Endothelial cell of umbilical vein (primary cell): ENCODE measurements at regions not wholly inside any gene's neighbourhood (a gene's known extent, or its start where the extent isn't known, plus 50 kb on each side); places are given as distances from the start of the nearest gene placed in this dataset.

Source experiments
- BruUV-seq: library from RNA; stranded (reverse); fragments of 400-500 nt; replicated peaks from 2 replicates; lab custom pipeline; 2021; lab: Mats Ljungman, UMichigan
- CTCF ChIA-PET: fragments of 300-600, 350-600 bp; sonication (Branson Sonifier 250); formaldehyde crosslinking; loops from one replicate; lab custom pipeline; 2021; ENCODE audit warnings: antibody characterized with exemption, inconsistent platforms; lab: Charles Lee
- POLR2A ChIA-PET: fragments of 300-600, 350-600 bp; sonication (Branson Sonifier 250); formaldehyde crosslinking; loops from one replicate; lab custom pipeline; 2021; ENCODE audit warnings: antibody characterized with exemption, inconsistent platforms; lab: Charles Lee
- DNase-seq: peaks from one replicate; pipeline ENCODE4 v3.0.0-alpha.2; 2011; ENCODE audit warnings: low read depth, low spot score
- FAIRE-seq: peaks from 2 replicates; lab custom pipeline; 2011; peaks lifted over from hg19 to GRCh38; lab: Jason Lieb, UNC
- H2AFZ ChIP-seq: 2 replicates; pipeline ENCODE4 v1.6.0; 2012; ENCODE audit warnings: low read depth, low read length, control low read depth, inconsistent platforms
- H3K27ac ChIP-seq: 2 replicates; pipeline ENCODE4 v1.5.1; 2011; ENCODE audit warnings: low read depth, mild to moderate bottlenecking, control low read depth, low read length, moderate library complexity; ENCODE audit not compliant: insufficient read depth
- H3K27me3 ChIP-seq, 2 experiments: 2 replicates each; pipeline versions ENCODE4 v1.6.0 to v1.6.1; 2011; ENCODE audit warnings: low read length in 2 of 2, mixed read lengths in 1 of 2; ENCODE audit not compliant: control insufficient read depth in 2 of 2, insufficient read depth in 2 of 2
- H3K36me3 ChIP-seq, 2 experiments: 2 replicates in 1 of 2; 3 replicates in 1 of 2; pipeline ENCODE4 v1.5.1; 2011; ENCODE audit warnings: low read length in 2 of 2, mild to moderate bottlenecking in 1 of 2, moderate library complexity in 1 of 2; ENCODE audit not compliant: control insufficient read depth in 2 of 2, insufficient read depth in 2 of 2; ENCODE audit errors: extremely low read depth in 1 of 2
- H3K4me1 ChIP-seq: 3 replicates; pipeline ENCODE4 v1.5.1; 2011; ENCODE audit warnings: mild to moderate bottlenecking, low read length; ENCODE audit not compliant: control insufficient read depth, insufficient read depth; ENCODE audit errors: extremely low read depth
- H3K4me2 ChIP-seq: 2 replicates; pipeline ENCODE4 v1.6.1; 2011; ENCODE audit warnings: low read length, control low read depth, mixed read lengths; ENCODE audit not compliant: insufficient read depth
- H3K4me3 ChIP-seq, 3 experiments: fragments of 200-600 bp in 1 of 3; sonication (generic), shearing (Covaris generic) in 1 of 3; replicated peaks in 1 of 3; 2 replicates each; pipeline ENCODE4 v1.5.1; 2011 to 2016; ENCODE audit warnings: control low read depth in 3 of 3, low read length in 3 of 3, mild to moderate bottlenecking in 2 of 3, inconsistent platforms in 1 of 3, low read depth in 1 of 3, moderate library complexity in 1 of 3; ENCODE audit not compliant: insufficient read depth in 1 of 3
- H3K79me2 ChIP-seq: 2 replicates; pipeline ENCODE4 v1.6.0; 2012; ENCODE audit warnings: low read length, inconsistent platforms; ENCODE audit not compliant: control insufficient read depth, insufficient read depth
- H3K9ac ChIP-seq: replicated peaks from 2 replicates; pipeline ENCODE3; 2011; ENCODE audit warnings: low read length, control low read depth; ENCODE audit not compliant: insufficient read depth; ENCODE audit errors: extremely low read depth
- H3K9me1 ChIP-seq: replicated peaks from 3 replicates; pipeline ENCODE4 v1.6.0; 2011; ENCODE audit warnings: mild to moderate bottlenecking, low read length; ENCODE audit not compliant: control insufficient read depth, insufficient read depth; ENCODE audit errors: extremely low read depth
- H3K9me3 ChIP-seq: replicated peaks from 2 replicates; pipeline ENCODE4 v1.5.1; 2012; ENCODE audit warnings: low read length, inconsistent platforms; ENCODE audit not compliant: control insufficient read depth, insufficient read depth
- H4K20me1 ChIP-seq: replicated peaks from 2 replicates; pipeline ENCODE3; 2011; ENCODE audit warnings: mild to moderate bottlenecking, low read length; ENCODE audit not compliant: control insufficient read depth, insufficient read depth; ENCODE audit errors: extremely low read depth
- EZH2 ChIP-seq: IDR thresholded peaks from 2 replicates; pipeline ENCODE4 v1.6.1; 2012; ENCODE audit warnings: borderline replicate concordance, low read depth, mild to moderate bottlenecking, moderate library complexity, low read length, inconsistent platforms; ENCODE audit not compliant: severe bottlenecking
- FOS ChIP-seq: IDR thresholded peaks from 2 replicates; pipeline ENCODE4 v1.6.1; 2011; ENCODE audit warnings: mild to moderate bottlenecking, low read length, moderate library complexity, borderline replicate concordance; ENCODE audit not compliant: insufficient read depth
- GATA2 ChIP-seq: IDR thresholded peaks from 2 replicates; pipeline ENCODE4 v1.7.0; 2011; ENCODE audit warnings: low read depth, mild to moderate bottlenecking, moderate library complexity, mixed read lengths, low read length; ENCODE audit not compliant: insufficient read length, insufficient read depth
- JUN ChIP-seq: IDR thresholded peaks from 2 replicates; pipeline ENCODE4 v1.6.1; 2011; ENCODE audit warnings: borderline replicate concordance, low read depth; ENCODE audit not compliant: insufficient read length, insufficient read depth
- MYC ChIP-seq: IDR thresholded peaks from one replicate; pipeline ENCODE4 v1.6.1; 2011; ENCODE audit warnings: mild to moderate bottlenecking, low read depth, low read length
- POLR2A ChIP-seq: IDR thresholded peaks from 2 replicates; pipeline ENCODE4 v1.6.1; 2012; ENCODE audit warnings: low read depth, mild to moderate bottlenecking, control low read depth, low read length
- POLR2AphosphoS5 ChIP-seq: IDR thresholded peaks from 2 replicates; pipeline ENCODE4 v1.6.1; 2012; ENCODE audit warnings: low read depth, mild to moderate bottlenecking, control low read depth, low read length, moderate library complexity; ENCODE audit not compliant: insufficient read depth
- dilution Hi-C: fragments of 300-500 bp; cut with MboI; formaldehyde crosslinking; loops from one replicate; pipeline ENCODE4 v1.15.0; 2019; ENCODE audit warnings: low sequenced_read_pairs; ENCODE audit not compliant: extremely low pct_ligation_motif_present
- intact Hi-C: fragments of 100-400 bp; cut with micrococcal nuclease; formaldehyde crosslinking; loops from one replicate; pipeline ENCODE4 v1.10.0; 2022
- TF ChIP-seq, protein P1 (sequence below), 2 donors: IDR thresholded peaks; 1 replicate in 1 of 2; 2 replicates in 1 of 2; pipeline ENCODE4 v1.5.1; 2011; ENCODE audit warnings: low read length in 2 of 2, mild to moderate bottlenecking in 2 of 2, moderate library complexity in 2 of 2, control low read depth in 1 of 2, inconsistent platforms in 1 of 2, low read depth in 1 of 2; ENCODE audit not compliant: insufficient read depth in 1 of 2; ENCODE audit errors: extremely low read depth in 1 of 2
- TF ChIP-seq, protein P2 (sequence below): IDR thresholded peaks from 2 replicates; pipeline ENCODE4 v1.6.1; 2011; ENCODE audit not compliant: insufficient read depth, insufficient read length

- no peaks in the 10 kb centered on the region for H3K36me3 ChIP-seq
- H3K4me3 ChIP-seq: no peak overlapping the region
- no peak for FAIRE-seq
- H3K27me3 ChIP-seq: no peaks in the 10 kb centered on the region
- H3K9me3 ChIP-seq: peaks cover 11% of the 10 kb centered on the region
- H4K20me1 ChIP-seq: no peaks in the 10 kb centered on the region
- POLR2A ChIA-PET: no interaction called here
- no peak for DNase-seq
- BruUV-seq: no TSS peak
- dilution Hi-C loops (no loop called here), intact Hi-C loops (no loop called here)
- H3K27ac ChIP-seq: no peak overlapping the region
- no peak overlapping the region for H3K9ac ChIP-seq
- no peak overlapping the region for H3K4me2 ChIP-seq
- H3K79me2 ChIP-seq: no peaks in the 10 kb centered on the region
- CTCF ChIA-PET: no interaction called here
- no peaks in the 10 kb centered on the region for H3K4me1 ChIP-seq
- H3K9me1 ChIP-seq: no peaks in the 10 kb centered on the region
- TF ChIP-seq POLR2AphosphoS5 (no peak), MYC (no peak), FOS (no peak), GATA2 (no peak), EZH2 (no peak), JUN (no peak), POLR2A (no peak)
- TF ChIP-seq, protein P1, sequence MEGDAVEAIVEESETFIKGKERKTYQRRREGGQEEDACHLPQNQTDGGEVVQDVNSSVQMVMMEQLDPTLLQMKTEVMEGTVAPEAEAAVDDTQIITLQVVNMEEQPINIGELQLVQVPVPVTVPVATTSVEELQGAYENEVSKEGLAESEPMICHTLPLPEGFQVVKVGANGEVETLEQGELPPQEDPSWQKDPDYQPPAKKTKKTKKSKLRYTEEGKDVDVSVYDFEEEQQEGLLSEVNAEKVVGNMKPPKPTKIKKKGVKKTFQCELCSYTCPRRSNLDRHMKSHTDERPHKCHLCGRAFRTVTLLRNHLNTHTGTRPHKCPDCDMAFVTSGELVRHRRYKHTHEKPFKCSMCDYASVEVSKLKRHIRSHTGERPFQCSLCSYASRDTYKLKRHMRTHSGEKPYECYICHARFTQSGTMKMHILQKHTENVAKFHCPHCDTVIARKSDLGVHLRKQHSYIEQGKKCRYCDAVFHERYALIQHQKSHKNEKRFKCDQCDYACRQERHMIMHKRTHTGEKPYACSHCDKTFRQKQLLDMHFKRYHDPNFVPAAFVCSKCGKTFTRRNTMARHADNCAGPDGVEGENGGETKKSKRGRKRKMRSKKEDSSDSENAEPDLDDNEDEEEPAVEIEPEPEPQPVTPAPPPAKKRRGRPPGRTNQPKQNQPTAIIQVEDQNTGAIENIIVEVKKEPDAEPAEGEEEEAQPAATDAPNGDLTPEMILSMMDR (IDR thresholded peaks at IDR 0.05; ENCODE audit: extremely low read depth in 1 of 2, insufficient read depth in 1 of 2, low read depth in 1 of 2, low read length in 2 of 2): no peak
- TF ChIP-seq, protein P2, sequence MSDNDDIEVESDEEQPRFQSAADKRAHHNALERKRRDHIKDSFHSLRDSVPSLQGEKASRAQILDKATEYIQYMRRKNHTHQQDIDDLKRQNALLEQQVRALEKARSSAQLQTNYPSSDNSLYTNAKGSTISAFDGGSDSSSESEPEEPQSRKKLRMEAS: no peak
- no peak overlapping the region for H2AFZ ChIP-seq
These were observed 117.2 kb upstream of the SALL3 start for GRCh38 chr18:78862395-78862794.
